Activated T-cell treated with anti-CD3 and anti-CD28 coated beads for 24 hours (primary cell): ENCODE measurements at regions not wholly inside any gene's neighbourhood (a gene's known extent, or its start where the extent isn't known, plus 50 kb on each side); places are given as distances from the start of the nearest gene placed in this dataset.

Experiments used
- DNase-seq: peaks from one replicate; pipeline ENCODE4 v3.0.0-alpha.2; 2020; ENCODE audit warnings: low read depth

GRCh38 chr2:43105586-43106558, 120.5 kb downstream of the ZFP36L2 start:
- DNase-seq: no peak

DNA sequence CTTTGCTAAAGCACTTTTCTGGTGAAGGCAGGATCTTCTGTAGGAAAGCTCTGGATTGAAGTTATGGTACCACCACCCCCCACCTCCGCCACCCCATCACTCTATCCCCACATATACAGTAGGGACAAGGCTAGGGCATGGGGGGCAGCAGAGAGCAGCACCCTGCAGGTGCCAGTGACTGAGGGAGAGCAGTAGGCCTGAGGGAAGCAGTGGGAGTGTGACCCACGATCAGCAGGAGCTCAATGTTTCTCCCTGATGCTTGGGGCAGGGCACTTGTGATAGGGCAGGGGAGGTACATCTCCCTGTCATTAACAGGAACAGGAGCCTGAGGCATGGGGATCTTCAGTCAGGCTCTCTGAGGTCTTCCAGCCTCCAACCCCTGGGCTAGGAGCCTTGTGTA, 121.6 kb downstream of the ZFP36L2 start:
- DNase-seq: no peak

DNA sequence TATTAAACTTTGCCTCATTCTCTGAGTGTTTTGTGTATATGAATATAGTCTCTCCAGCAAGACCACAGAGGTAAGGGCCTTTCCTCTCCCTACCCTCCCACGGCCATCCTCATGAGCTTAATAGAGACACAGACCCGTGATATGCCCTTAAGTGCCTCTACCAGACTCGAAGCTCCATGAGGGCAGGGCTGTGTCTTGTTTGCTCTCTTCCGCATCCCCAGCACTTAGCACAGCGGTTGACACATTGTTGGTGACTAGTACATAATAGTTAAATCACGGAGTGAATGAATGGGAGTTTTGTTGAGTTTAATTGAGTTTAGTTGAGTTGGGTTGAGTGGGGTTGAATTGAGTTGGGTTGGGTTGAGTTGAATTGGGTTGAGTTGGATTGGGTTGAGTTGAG, 122.3 kb downstream of the ZFP36L2 start:
- no peak for DNase-seq

GRCh38 chr2:43103093-43103404, 123.4 kb downstream of the ZFP36L2 start:
- no peak for DNase-seq

DNA sequence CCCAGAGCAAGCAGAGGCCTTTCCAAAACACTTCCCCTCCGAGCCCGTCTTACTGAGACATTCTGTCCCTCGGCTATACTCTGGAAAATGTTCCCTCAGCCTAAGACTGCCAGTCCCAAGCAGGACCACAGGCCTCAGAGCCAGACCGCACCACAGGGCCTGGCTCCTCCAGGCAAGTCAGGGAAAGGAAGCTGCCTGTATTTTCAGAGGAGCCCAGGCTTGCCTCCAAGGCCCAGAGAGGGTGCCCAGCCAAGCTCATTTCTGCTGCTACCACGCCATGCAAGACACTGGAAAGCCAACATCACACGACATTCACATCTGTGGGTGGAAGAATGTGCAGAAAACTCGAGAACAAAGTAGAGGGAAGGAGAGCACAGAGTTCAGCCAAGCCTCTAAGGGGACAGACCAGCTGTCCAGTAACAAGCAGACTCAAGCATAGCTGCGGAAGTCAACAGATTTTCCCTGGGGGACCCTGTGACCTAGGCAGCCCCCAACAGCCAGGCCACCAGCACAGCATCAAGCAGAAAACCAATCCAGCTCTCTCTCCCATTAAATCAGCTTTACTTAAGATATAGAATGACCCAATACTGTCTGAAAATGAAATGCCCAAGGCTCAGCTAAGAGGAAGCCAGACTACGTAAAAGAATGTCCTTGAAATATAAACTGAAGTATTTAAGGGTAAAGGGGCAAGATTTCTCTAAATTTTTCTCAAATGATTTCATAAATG, 123.9 kb downstream of the ZFP36L2 start:
- no peak for DNase-seq

- DNase-seq: no peak
These were observed 124.7 kb downstream of the ZFP36L2 start for GRCh38 chr2:43101751-43102150.

GRCh38 chr2:43100883-43101662, 125.3 kb downstream of the ZFP36L2 start:
- no peak for DNase-seq

GRCh38 chr2:43100362-43100882, 126.0 kb downstream of the ZFP36L2 start:
- DNase-seq: no peak

- DNase-seq: no peak
These were observed 126.6 kb downstream of the ZFP36L2 start for GRCh38 chr2:43099797-43100196.

GRCh38 chr2:43098539-43098938, 127.9 kb downstream of the ZFP36L2 start:
- no peak for DNase-seq

DNA sequence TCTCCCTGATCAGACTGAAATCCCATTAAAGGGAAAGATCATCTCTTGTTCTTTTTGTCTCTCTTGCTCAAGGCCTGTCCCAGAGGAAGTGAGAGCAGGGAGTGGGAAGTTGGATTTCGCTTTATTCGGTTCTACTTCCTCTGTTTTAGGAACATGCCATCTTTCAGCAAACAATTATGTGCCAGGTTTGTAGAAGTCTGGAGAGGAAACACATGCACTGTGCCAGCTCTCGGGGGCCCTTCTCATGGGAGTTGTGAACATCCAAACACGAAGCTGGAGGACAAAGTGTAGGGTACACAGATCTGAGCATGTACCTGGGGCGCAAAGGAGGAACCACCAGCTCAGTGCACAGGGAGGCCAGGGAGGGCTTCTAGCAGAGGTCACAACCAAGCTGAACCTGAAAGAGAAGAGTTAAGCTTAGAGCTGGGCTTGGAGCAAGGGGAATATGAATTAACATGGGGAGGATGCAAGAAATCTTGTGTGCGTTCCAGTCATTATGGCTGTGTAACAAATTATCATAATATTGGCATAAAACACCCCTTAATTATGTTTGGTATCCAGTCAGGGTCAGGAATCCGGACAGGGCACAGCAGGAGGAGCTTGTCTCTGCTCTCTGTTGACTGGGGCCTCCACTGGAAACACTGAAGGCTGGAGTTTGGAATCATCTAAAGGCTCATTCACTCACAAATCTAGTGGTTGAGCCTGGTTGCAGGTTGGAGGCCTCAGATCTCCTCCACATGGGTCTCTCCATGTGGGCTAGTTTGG, 128.6 kb downstream of the ZFP36L2 start:
- no peak for DNase-seq

DNA sequence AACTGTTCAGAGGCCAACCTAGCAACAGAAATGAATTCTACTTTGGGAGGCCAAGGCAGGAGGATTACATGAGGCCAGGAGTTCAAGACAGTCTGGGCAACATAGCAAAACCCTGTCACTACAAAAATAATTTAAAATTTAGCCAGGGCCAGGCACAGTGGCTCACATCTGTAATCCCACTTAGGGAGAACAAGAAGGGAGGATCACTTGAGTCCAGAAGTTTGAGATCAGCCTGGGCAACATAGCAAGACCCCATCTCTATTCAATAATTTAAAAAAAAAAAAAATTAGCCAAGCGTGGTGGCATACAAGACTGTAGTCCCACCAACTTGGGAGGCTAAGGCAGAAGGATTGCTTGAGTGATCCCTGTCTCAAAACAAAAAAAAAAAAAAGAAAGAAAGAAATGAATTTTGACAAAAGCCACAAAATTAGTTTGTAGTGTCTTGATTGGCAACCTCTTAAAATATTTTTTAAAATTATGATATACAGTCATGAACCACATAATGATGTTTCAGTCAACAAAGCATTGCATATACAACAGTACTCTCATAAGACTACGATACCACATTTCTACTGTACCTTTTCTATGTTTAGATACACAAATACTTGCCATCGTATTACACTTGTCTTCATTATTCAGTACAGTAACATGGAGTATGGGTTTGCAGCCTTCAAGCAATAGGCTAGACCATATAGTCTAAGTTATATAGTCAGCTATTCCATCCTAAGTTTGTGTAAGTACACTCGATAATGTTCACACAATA, 130.7 kb downstream of the ZFP36L2 start:
- no peak for DNase-seq

DNA sequence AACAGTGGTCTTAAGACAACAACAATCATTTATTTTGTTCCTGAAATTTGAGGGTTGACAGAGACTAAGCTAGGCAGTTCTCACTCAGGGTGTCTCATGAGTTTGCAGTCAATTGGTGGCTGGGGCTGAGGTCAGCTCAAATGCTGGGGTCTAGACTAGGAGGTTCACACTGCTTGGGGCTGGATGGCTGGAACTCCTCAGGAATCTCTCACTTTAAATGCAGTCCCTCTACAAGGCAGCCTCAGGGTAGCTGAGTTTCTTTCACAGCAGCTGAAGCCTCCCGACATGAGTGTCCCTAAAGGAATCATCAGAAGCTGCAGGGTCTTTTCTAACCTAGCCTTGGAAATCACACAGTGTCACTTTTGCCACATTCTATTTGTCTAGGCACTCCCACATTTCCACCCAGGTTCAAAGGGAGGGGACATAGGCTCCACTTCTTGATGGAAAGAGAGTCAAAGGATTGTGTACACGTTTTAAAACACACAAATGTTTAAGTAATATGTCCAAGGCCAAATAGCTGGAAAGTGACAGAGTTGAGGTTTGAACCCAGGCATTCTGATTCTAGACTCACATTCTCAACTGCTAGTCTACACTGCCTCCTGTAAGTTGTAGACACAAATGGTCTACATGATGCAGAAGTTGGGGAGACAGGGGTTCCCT, 133.8 kb downstream of the ZFP36L2 start:
- no peak for DNase-seq

- no peak for DNase-seq
These were observed 136.1 kb downstream of the ZFP36L2 start for GRCh38 chr2:43090317-43090716.

GRCh38 chr2:43088143-43089073, 138.0 kb downstream of the ZFP36L2 start:
- no peak for DNase-seq

DNA sequence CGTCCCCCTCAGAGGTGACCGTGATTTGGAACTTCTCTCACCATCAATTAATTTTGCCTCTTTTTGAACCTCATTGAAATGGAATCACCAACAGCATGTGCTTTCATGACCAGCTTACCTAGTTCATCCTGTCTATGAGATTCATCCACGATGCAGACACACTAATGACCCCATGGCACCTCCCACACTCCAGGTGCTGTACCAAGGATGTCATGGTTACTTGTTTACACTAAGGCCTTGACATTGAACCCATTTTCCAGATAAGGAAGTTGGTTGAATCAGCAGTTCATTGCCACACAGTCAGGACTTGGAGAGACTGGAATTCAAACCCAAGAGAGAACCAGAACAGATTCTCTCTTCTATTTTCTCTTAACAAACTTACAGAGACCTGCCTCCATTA, 139.0 kb downstream of the ZFP36L2 start:
- DNase-seq: no peak

DNA sequence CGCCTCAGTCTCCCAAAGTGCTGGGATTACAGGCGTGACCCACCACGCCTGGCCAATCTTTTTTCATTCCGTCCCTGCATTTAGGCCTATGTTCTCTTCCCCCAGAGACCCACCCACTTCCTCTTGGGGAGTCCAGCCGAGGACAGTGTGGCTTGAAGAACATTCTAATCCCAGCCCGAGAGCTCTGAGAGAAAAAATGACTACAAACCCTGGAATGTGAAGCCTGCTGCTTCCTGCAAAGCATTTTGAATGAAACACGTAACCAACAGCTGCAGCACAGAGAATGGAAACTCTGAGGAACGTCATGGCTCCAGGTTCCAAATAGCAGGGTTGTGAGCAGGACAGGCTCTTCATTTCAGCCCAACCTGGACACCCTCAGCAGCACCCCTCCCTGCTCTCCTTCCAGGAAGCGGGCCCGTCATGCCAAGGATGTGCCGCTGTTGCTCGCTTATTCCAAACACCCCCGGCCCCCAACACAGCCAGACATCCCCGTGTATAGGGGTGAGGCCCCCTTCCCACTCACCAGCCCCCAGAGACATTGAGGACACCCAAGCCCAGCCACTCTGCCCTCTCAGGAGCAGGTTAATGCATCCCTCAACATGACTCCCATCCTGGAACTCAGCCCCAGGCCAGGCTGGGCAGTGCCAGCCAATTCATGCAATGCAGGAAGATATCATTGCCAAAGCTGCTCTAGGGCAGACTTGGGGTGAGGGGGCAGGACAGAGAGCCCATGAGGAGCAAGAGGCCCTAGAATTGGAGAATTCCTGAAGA, 139.8 kb downstream of the ZFP36L2 start:
- no peak for DNase-seq

DNA sequence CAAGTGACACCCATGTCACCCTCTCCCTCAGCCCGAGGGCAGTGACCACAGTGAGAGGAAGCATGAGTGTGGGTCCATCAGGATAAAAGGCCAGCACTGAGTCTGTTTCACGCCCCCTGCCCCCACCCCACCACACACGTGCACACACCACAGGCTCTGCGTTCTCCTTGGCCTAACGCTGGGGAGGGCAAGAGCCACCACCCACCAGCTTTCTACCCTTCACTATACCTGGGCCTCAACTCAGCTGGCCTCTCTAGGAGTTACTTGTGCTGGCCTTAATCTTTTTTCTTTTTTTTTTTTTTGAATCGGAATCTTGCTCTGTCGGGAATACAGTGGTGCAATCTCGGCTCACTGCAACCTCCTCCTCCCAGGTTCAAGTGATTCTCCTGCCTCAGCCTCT, 140.5 kb downstream of the ZFP36L2 start:
- no peak for DNase-seq
